NB4 (cell line): ENCODE measurements at regions not wholly inside any gene's neighbourhood (a gene's known extent, or its start where the extent isn't known, plus 50 kb on each side); places are given as distances from the start of the nearest gene placed in this dataset.

ENCODE experiments used
- MYC ChIP-seq: IDR thresholded peaks from 2 replicates; pipeline ENCODE4 v1.6.1; 2011; ENCODE audit warnings: low read depth, low read length
- POLR2A ChIP-seq: IDR thresholded peaks from 2 replicates; pipeline ENCODE4 v1.6.1; 2011; ENCODE audit warnings: mild to moderate bottlenecking; ENCODE audit not compliant: insufficient read length; ENCODE audit errors: extremely low read depth
- TF ChIP-seq, protein P1 (sequence below): IDR thresholded peaks from one replicate; pipeline ENCODE4 v1.5.1; 2012; ENCODE audit warnings: low read depth, low read length
- TF ChIP-seq, protein P2 (sequence below): IDR thresholded peaks from 2 replicates; pipeline ENCODE4 v1.6.1; 2011; ENCODE audit warnings: low read depth, low read length

DNA sequence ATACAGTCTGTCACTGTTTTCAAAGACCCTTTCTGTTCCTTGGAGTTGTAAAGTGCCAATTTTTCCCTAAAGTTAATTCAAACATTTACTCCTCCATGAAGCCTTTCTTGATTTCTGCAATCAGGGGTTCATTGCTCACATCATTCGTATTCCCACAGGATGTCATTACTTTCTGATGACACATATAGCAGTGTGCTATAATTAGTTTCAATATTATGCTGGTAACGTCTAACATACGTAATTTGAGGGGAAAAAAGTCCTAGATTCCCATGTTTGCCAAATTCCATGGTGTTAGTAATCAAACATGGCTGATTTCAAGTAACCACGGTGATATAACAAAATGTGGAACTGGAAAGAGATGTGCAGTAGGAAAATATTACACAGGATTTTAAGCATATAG is 468.2 kb upstream of the MEF2C start:
- TF ChIP-seq POLR2A: no peak
- no peak for TF ChIP-seq MYC
- TF ChIP-seq, protein P1, sequence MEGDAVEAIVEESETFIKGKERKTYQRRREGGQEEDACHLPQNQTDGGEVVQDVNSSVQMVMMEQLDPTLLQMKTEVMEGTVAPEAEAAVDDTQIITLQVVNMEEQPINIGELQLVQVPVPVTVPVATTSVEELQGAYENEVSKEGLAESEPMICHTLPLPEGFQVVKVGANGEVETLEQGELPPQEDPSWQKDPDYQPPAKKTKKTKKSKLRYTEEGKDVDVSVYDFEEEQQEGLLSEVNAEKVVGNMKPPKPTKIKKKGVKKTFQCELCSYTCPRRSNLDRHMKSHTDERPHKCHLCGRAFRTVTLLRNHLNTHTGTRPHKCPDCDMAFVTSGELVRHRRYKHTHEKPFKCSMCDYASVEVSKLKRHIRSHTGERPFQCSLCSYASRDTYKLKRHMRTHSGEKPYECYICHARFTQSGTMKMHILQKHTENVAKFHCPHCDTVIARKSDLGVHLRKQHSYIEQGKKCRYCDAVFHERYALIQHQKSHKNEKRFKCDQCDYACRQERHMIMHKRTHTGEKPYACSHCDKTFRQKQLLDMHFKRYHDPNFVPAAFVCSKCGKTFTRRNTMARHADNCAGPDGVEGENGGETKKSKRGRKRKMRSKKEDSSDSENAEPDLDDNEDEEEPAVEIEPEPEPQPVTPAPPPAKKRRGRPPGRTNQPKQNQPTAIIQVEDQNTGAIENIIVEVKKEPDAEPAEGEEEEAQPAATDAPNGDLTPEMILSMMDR: no peak
- TF ChIP-seq, protein P2, sequence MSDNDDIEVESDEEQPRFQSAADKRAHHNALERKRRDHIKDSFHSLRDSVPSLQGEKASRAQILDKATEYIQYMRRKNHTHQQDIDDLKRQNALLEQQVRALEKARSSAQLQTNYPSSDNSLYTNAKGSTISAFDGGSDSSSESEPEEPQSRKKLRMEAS: no peak
